Testis (tissue), 2 donors: ENCODE measurements at regions not wholly inside any gene's neighbourhood (a gene's known extent, or its start where the extent isn't known, plus 50 kb on each side); places are given as distances from the start of the nearest gene placed in this dataset.

Experiments used
- POLR2A ChIP-seq: fragments of 450-650 bp; IDR thresholded peaks from one replicate; pipeline ENCODE4 v1.6.1; 2017; ENCODE audit warnings: antibody characterized with exemption, mild to moderate bottlenecking, moderate library complexity
- TF ChIP-seq, protein P1 (sequence below), 3 experiments: fragments of 450-650 bp in 2 of 3; fragments of 200-600 bp in 1 of 3; sonication (generic) in 1 of 3; IDR thresholded peaks; one replicate each; pipeline ENCODE4 v1.5.1; 2016 to 2019; ENCODE audit warnings: antibody characterized with exemption in 3 of 3, mild to moderate bottlenecking in 2 of 3, moderate library complexity in 1 of 3

DNA sequence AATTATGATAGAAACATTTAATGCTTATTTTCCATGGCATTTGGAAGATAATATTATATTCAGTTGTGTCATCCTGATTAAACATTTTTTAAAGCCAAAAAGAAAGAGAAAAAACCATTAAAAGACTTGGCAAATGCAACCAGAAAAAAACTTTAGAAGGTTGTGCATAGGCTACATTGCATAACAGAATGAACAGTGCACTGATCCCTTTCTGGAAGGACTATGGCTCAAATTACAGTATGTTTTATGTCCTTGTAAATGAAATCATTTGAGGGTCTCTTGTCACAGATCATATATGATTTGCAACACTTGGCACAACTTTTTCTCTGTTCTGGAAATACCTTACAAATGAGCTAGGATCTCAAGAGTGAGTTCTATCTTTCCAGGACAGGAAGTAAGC lies 275.2 kb upstream of the FLRT2 start:
- TF ChIP-seq, protein P1, sequence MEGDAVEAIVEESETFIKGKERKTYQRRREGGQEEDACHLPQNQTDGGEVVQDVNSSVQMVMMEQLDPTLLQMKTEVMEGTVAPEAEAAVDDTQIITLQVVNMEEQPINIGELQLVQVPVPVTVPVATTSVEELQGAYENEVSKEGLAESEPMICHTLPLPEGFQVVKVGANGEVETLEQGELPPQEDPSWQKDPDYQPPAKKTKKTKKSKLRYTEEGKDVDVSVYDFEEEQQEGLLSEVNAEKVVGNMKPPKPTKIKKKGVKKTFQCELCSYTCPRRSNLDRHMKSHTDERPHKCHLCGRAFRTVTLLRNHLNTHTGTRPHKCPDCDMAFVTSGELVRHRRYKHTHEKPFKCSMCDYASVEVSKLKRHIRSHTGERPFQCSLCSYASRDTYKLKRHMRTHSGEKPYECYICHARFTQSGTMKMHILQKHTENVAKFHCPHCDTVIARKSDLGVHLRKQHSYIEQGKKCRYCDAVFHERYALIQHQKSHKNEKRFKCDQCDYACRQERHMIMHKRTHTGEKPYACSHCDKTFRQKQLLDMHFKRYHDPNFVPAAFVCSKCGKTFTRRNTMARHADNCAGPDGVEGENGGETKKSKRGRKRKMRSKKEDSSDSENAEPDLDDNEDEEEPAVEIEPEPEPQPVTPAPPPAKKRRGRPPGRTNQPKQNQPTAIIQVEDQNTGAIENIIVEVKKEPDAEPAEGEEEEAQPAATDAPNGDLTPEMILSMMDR (IDR thresholded peaks at IDR 0.05), result no peak
- TF ChIP-seq POLR2A, result no peak
